GM12873 (cell line): ENCODE measurements at regions not wholly inside any gene's neighbourhood (a gene's known extent, or its start where the extent isn't known, plus 50 kb on each side); places are given as distances from the start of the nearest gene placed in this dataset.

Experiments used
- TF ChIP-seq, protein P1 (sequence below): IDR thresholded peaks from 2 replicates; pipeline ENCODE4 v1.5.1; 2012; ENCODE audit warnings: low read depth, mild to moderate bottlenecking, moderate library complexity, low read length, control low read depth; ENCODE audit not compliant: insufficient read depth; ENCODE audit errors: missing control alignments

DNA sequence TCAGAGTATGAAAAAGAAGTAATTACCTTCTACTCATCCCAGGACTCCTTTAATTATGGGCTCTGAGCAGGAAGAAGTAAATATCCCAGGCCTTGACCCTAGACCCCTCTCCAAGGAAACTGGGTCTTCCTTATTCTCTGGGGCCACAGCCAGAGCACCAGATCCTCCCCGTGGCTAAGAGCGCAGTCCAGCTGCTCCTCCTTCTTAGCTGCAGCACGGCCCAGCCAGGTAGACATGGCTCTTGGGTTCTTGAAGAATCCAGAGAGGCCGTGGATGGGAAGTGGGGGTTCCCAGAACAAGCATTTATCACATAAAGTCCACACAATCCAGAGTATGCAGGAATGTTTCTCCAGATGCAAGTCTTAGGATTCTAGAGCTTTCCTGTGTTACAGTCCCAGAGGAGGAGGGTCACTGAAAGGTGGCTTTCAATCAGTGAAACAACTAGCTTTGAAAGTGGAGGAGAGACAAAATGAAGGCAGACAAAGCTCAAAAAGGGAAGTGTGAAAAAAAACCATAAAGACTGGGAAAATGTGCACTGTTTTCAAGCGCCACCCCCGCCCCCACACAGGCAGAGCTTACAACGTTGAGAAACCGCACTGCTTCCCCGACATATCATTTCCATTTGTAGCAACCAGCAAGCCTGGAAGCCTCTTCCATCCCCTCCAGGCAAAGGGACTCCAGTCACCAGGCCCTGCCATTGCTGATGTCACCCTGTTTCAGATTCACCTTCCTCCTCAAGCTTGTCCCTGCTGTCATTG lies 396.5 kb upstream of the MKI67 start:
- TF ChIP-seq, protein P1, sequence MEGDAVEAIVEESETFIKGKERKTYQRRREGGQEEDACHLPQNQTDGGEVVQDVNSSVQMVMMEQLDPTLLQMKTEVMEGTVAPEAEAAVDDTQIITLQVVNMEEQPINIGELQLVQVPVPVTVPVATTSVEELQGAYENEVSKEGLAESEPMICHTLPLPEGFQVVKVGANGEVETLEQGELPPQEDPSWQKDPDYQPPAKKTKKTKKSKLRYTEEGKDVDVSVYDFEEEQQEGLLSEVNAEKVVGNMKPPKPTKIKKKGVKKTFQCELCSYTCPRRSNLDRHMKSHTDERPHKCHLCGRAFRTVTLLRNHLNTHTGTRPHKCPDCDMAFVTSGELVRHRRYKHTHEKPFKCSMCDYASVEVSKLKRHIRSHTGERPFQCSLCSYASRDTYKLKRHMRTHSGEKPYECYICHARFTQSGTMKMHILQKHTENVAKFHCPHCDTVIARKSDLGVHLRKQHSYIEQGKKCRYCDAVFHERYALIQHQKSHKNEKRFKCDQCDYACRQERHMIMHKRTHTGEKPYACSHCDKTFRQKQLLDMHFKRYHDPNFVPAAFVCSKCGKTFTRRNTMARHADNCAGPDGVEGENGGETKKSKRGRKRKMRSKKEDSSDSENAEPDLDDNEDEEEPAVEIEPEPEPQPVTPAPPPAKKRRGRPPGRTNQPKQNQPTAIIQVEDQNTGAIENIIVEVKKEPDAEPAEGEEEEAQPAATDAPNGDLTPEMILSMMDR: no peak

GRCh38 chr10:128525444-128525843 lies 399.2 kb upstream of the MKI67 start:
- TF ChIP-seq, protein P1: no peak

- TF ChIP-seq, protein P1: no peak
These were observed 399.7 kb upstream of the MKI67 start for GRCh38 chr10:128525936-128526335.

DNA sequence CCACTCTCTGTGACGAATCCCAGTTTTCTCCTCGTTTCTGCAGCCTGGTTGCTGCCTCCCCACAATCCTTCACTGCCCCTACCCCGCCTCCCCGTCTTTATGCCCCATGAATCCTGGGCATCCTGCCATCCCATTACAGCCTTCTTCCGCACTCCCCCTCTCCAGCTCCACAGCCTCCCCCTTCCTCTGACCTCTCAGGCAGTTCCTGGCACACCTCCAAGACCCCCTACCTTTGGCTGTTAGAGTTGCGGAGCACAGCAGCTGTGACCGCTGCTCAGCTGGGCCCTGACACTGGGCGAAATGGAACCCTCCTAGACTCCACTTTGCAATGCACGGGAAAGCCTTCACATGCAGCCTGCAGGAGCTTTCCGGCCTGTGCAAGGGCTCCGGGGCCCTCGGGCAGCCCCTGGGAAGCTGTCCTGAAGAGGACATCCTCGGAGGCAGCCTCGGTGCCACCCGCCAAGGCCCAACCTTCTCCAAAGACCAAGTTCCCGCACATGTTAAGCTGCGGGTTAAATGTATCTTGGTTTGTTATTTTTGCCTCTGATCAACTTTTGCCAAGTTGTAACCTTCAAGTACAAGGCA lies 400.7 kb upstream of the MKI67 start:
- TF ChIP-seq, protein P1: no peak

GRCh38 chr10:128527711-128528110 lies 401.5 kb upstream of the MKI67 start:
- TF ChIP-seq, protein P1: no peak

DNA sequence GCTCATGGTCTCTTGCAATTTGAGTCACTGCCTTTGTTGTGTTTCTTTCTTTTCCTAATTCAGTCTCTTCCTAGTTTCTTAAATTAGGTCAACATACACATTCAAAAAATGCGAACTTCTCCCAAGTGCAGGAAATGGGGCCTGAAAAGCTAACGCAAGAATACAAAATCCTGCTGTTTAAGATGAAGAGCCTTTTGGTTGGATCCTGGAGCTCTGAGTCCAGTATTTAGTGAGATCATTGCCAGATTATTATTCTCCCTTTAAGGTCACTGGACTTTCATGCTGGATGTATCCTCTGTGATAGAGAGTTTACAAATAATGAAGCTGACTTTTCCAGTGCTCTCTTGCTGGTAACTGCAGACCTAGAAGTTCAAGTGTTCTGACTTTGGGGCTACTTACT lies 401.9 kb upstream of the MKI67 start:
- TF ChIP-seq, protein P1: no peak

DNA sequence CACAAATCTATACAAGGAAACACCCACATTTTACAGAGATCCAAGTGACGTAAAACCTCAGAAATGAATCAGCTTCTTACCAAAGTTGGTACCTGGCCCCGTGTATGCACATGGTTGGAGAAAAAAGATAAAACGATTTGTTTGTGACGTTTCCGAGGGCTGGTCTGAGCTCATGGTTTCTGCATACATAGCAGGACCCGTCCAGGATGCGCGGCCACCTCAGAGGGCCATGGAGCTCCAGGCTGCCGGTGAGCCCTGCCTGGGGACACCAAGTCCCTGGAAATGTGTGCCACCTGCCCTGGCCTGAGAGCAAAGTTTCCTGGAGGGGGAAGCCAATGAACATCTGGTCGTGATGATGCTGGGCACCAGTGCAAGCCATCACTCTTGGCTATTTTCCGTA lies 402.6 kb upstream of the MKI67 start:
- TF ChIP-seq, protein P1: no peak
